A673 (cell line): ENCODE measurements at regions not wholly inside any gene's neighbourhood (a gene's known extent, or its start where the extent isn't known, plus 50 kb on each side); places are given as distances from the start of the nearest gene placed in this dataset.

ENCODE experiments used
- BruUV-seq: library from RNA; stranded (reverse); fragments of 400-500 nt; replicated peaks from 2 replicates; lab custom pipeline; 2021; lab: Mats Ljungman, UMichigan
- CTCF ChIA-PET: fragments of 300-600 bp; sonication (Branson Sonifier 250); formaldehyde crosslinking; loops from one replicate; lab custom pipeline; 2022; ENCODE audit warnings: antibody characterized with exemption; lab: Charles Lee
- POLR2A ChIA-PET: fragments of 300-600 bp; sonication (Branson Sonifier 250); formaldehyde crosslinking; loops from one replicate; lab custom pipeline; 2022; ENCODE audit warnings: antibody characterized with exemption; ENCODE audit not compliant: low non-redundant PET; lab: Charles Lee
- DNase-seq: peaks from one replicate; pipeline ENCODE4 v3.0.0-alpha.2; 2015; ENCODE audit warnings: low spot score
- H3K27ac ChIP-seq: fragments of 200-600 bp; sonication (generic); 2 replicates; pipeline ENCODE4 v1.5.1; 2016; ENCODE audit warnings: mixed run types, low read depth, mild to moderate bottlenecking, mixed read lengths, antibody characterized with exemption, low read length; ENCODE audit not compliant: poor library complexity, severe bottlenecking
- H3K27me3 ChIP-seq: fragments of 200-600 bp; sonication (generic); replicated peaks from 2 replicates; pipeline ENCODE4 v1.6.1; 2017; ENCODE audit warnings: mixed run types, low read depth, mild to moderate bottlenecking, mixed read lengths, antibody characterized with exemption, low read length; ENCODE audit not compliant: insufficient read depth, poor library complexity
- H3K36me3 ChIP-seq: fragments of 200-600 bp; sonication (generic); 2 replicates; pipeline ENCODE4 v1.6.1; 2016; ENCODE audit warnings: mixed run types, mild to moderate bottlenecking, mixed read lengths, antibody characterized with exemption, low read length; ENCODE audit not compliant: insufficient read depth, poor library complexity, severe bottlenecking
- H3K4me1 ChIP-seq: fragments of 200-600 bp; sonication (generic); 2 replicates; pipeline ENCODE4 v1.6.1; 2017; ENCODE audit warnings: mixed run types, mild to moderate bottlenecking, mixed read lengths, antibody characterized with exemption, low read length; ENCODE audit not compliant: insufficient read depth, poor library complexity, severe bottlenecking
- H3K4me3 ChIP-seq: fragments of 200-600 bp; sonication (generic); 2 replicates; pipeline ENCODE4 v1.5.1; 2016; ENCODE audit warnings: low read depth, mixed run types, mild to moderate bottlenecking, mixed read lengths, low read length; ENCODE audit not compliant: poor library complexity, severe bottlenecking
- H3K9me3 ChIP-seq: fragments of 200-600 bp; sonication (generic); 2 replicates; pipeline ENCODE4 v1.6.1; 2016; ENCODE audit warnings: mixed run types, low read depth, mild to moderate bottlenecking, mixed read lengths, antibody characterized with exemption, low read length; ENCODE audit not compliant: poor library complexity, severe bottlenecking
- EZH2 ChIP-seq: fragments of 200-600 bp; sonication (generic); IDR thresholded peaks from 2 replicates; pipeline ENCODE4 v1.6.1; 2017; ENCODE audit warnings: borderline replicate concordance, low read depth, mild to moderate bottlenecking, mixed read lengths, antibody characterized with exemption, low read length; ENCODE audit not compliant: poor library complexity, severe bottlenecking
- intact Hi-C: fragments of 100-400 bp; cut with micrococcal nuclease; formaldehyde crosslinking; loops from one replicate; pipeline ENCODE4 v1.10.0; 2022; ENCODE audit not compliant: unreplicated experiment
- TF ChIP-seq, protein P1 (sequence below): fragments of 300-800, 200-600 bp; sonication (generic); conservative IDR thresholded peaks from 2 replicates; pipeline ENCODE4 v1.5.1; 2017; ENCODE audit warnings: low read depth, mild to moderate bottlenecking, antibody characterized with exemption, low read length, moderate library complexity, mixed read lengths

GRCh38 chr20:60491051-60491581, 532.9 kb downstream of the CDH26 start:
- no peaks in the 10 kb centered on the region for H3K27me3 ChIP-seq
- no peak overlapping the region for H3K27ac ChIP-seq
- no peaks in the 10 kb centered on the region for H3K36me3 ChIP-seq
- no TSS peak for BruUV-seq
- ChIA-PET CTCF (interaction anchor here (0.6 kb wide), 1 partner anchor 531 kb away, joined by 3 read pairs; no protein-coding TSS in a partner anchor), POLR2A (no interaction called here)
- intact Hi-C loops: no loop called here
- H3K4me3 ChIP-seq: no peak overlapping the region
- peak; percentile 49 for DNase-seq
- no peak for TF ChIP-seq EZH2
- TF ChIP-seq, protein P1, sequence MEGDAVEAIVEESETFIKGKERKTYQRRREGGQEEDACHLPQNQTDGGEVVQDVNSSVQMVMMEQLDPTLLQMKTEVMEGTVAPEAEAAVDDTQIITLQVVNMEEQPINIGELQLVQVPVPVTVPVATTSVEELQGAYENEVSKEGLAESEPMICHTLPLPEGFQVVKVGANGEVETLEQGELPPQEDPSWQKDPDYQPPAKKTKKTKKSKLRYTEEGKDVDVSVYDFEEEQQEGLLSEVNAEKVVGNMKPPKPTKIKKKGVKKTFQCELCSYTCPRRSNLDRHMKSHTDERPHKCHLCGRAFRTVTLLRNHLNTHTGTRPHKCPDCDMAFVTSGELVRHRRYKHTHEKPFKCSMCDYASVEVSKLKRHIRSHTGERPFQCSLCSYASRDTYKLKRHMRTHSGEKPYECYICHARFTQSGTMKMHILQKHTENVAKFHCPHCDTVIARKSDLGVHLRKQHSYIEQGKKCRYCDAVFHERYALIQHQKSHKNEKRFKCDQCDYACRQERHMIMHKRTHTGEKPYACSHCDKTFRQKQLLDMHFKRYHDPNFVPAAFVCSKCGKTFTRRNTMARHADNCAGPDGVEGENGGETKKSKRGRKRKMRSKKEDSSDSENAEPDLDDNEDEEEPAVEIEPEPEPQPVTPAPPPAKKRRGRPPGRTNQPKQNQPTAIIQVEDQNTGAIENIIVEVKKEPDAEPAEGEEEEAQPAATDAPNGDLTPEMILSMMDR: no peak
- H3K9me3 ChIP-seq: no peaks in the 10 kb centered on the region
- peaks cover 6% of the 10 kb centered on the region for H3K4me1 ChIP-seq

DNA sequence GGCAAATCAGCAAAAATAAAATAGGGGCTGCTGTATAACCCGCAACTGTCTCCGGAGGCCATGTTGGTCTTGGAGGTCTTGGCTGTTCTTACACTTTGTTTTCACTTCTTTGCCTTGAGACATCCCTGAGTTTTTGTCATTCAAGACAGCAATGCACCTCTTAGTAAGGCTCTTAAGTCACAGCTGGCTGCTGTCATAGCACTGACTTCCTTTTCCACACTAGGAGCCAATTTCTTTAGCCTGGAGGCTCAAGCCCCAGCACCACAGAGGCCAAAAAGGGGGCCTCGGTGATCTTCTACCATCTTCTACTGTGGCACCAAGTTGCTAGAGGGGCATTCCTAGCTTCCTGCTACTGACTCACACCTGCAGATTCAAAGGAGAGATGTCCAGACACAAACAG, 536.3 kb downstream of the CDH26 start:
- Histone ChIP-seq H3K27ac (no peak overlapping the region), H3K4me1 (peaks cover 6% of the 10 kb centered on the region), H3K27me3 (no peaks in the 10 kb centered on the region), H3K4me3 (no peak overlapping the region), H3K36me3 (no peaks in the 10 kb centered on the region), H3K9me3 (no peaks in the 10 kb centered on the region)
- intact Hi-C loops: no loop called here
- TF ChIP-seq EZH2: no peak
- ChIA-PET CTCF (no interaction called here), POLR2A (no interaction called here)
- BruUV-seq: no TSS peak
- no peak for DNase-seq

DNA sequence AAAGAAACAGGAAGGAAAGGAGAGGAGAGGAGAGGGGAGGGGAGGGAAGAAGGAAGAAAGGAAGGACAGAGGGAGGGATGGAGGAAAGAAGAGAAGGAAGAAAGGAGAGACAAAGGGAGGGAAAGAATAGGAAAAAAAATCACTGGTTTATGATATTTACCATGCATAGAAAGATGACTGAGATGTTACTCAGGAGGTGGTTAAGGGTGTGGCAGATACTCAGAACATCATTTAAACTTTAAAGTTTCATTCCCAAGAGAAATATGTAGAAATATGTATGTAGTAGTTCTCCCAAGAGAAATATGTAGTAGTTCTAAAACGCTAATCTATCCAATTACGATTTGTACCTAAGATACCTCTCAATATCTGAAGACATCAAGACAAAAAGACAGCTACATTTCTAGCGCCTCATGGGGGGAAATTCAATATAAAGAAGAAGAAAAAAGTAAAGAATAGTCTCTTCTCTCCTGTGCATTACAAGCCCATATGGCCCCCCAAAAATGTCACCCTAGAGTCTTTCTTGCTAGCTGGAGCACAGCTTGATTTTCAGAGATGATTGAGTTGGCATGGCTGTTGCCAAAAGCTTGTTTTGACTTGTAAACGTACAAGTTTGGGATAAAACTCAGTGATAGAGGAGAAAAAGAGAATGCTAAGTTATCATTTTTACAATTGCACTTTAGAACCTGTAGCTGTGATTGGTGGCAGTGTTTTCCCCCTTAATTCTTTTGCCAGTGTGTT, 539.2 kb downstream of the CDH26 start:
- POLR2A ChIA-PET: no interaction called here
- H3K4me1 ChIP-seq: no peaks in the 10 kb centered on the region
- H3K4me3 ChIP-seq: no peak overlapping the region
- intact Hi-C loops: no loop called here
- no TSS peak for BruUV-seq
- H3K27ac ChIP-seq: no peak overlapping the region
- H3K27me3 ChIP-seq: no peaks in the 10 kb centered on the region
- H3K36me3 ChIP-seq: no peaks in the 10 kb centered on the region
- TF ChIP-seq, protein P1: no peak
- no peak for TF ChIP-seq EZH2
- CTCF ChIA-PET: no interaction called here
- H3K9me3 ChIP-seq: no peaks in the 10 kb centered on the region
- DNase-seq: no peak
